GM19438 (cell line): ENCODE measurements at regions not wholly inside any gene's neighbourhood (a gene's known extent, or its start where the extent isn't known, plus 50 kb on each side); places are given as distances from the start of the nearest gene placed in this dataset.
A peak's percentile ranks its signal among the peaks of the same experiment; 100 is the strongest.

Experiments
- ATAC-seq: cut with Tn5 transposase; IDR thresholded peaks from one replicate; pipeline ENCODE4 v1.9.1; 2021; ENCODE audit warnings: low read depth; ENCODE audit not compliant: unreplicated experiment

- ATAC-seq = no peak
These were observed 77.2 kb upstream of the STK17B start for GRCh38 chr2:196248467-196249094.

GRCh38 chr2:196249171-196249570 is 77.8 kb upstream of the STK17B start:
- no peak for ATAC-seq

- peak; percentile 83 for ATAC-seq
These were observed 78.5 kb upstream of the STK17B start for GRCh38 chr2:196249860-196250259.

GRCh38 chr2:196251132-196251531 is 79.8 kb upstream of the STK17B start:
- ATAC-seq = no peak

GRCh38 chr2:196252408-196253115 is 81.2 kb upstream of the STK17B start:
- no peak for ATAC-seq

GRCh38 chr2:196253116-196253480 is 81.7 kb upstream of the STK17B start:
- ATAC-seq = no peak

GRCh38 chr2:196256585-196256984 is 85.2 kb upstream of the STK17B start:
- ATAC-seq = no peak

- no peak for ATAC-seq
These were observed 85.7 kb upstream of the STK17B start for GRCh38 chr2:196257086-196257485.

- no peak for ATAC-seq
These were observed 87.0 kb upstream of the STK17B start for GRCh38 chr2:196258407-196258806.

- no peak for ATAC-seq
These were observed 88.4 kb upstream of the STK17B start for GRCh38 chr2:196259507-196260481.

- ATAC-seq = no peak
These were observed 89.2 kb upstream of the STK17B start for GRCh38 chr2:196260546-196260945.

- ATAC-seq = no peak
These were observed 91.2 kb upstream of the STK17B start for GRCh38 chr2:196262606-196263005.

- peak; percentile 96 for ATAC-seq
These were observed 91.9 kb upstream of the STK17B start for GRCh38 chr2:196263181-196263747.

GRCh38 chr2:196266351-196266750 is 95.0 kb upstream of the STK17B start:
- ATAC-seq = no peak

GRCh38 chr2:196266855-196267254 is 95.5 kb upstream of the STK17B start:
- no peak for ATAC-seq

GRCh38 chr2:196268025-196268424 is 96.6 kb upstream of the STK17B start:
- no peak for ATAC-seq

- ATAC-seq = peak; percentile 50
These were observed 97.4 kb upstream of the STK17B start for GRCh38 chr2:196268538-196269338.

GRCh38 chr2:196271795-196272194 is 100.4 kb upstream of the STK17B start:
- ATAC-seq = no peak

- no peak for ATAC-seq
These were observed 103.0 kb upstream of the STK17B start for GRCh38 chr2:196274387-196274809.
